Trophoblast cell (in vitro differentiated cells and primary cell): ENCODE measurements at regions not wholly inside any gene's neighbourhood (a gene's known extent, or its start where the extent isn't known, plus 50 kb on each side); places are given as distances from the start of the nearest gene placed in this dataset.

Experiments used
- DNase-seq, 2 donors: peaks; one replicate each; pipeline ENCODE4 v3.0.0-alpha.2; 2016
- H2AFZ ChIP-seq: 2 replicates; pipeline ENCODE4 v1.6.1; 2013; ENCODE audit warnings: low read length, moderate library complexity, mild to moderate bottlenecking; ENCODE audit not compliant: insufficient read depth, poor library complexity
- H2AK5ac ChIP-seq: 2 replicates; pipeline ENCODE4 v1.6.1; 2013; ENCODE audit warnings: mild to moderate bottlenecking, low read length
- H2BK120ac ChIP-seq: 2 replicates; pipeline ENCODE4 v1.6.1; 2013; ENCODE audit warnings: low read length, mild to moderate bottlenecking, moderate library complexity; ENCODE audit not compliant: insufficient read depth, poor library complexity
- H2BK12ac ChIP-seq: 2 replicates; pipeline ENCODE4 v1.6.1; 2013; ENCODE audit warnings: mild to moderate bottlenecking, low read length, moderate library complexity
- H2BK5ac ChIP-seq: 2 replicates; pipeline ENCODE4 v1.6.1; 2013; ENCODE audit warnings: low read length, low read depth, moderate library complexity, mild to moderate bottlenecking; ENCODE audit not compliant: poor library complexity
- H3K14ac ChIP-seq: 2 replicates; pipeline ENCODE4 v1.6.1; 2013; ENCODE audit warnings: mild to moderate bottlenecking, low read length
- H3K18ac ChIP-seq: 2 replicates; pipeline ENCODE4 v1.6.1; 2013; ENCODE audit warnings: mild to moderate bottlenecking, low read length
- H3K23ac ChIP-seq: 2 replicates; pipeline ENCODE4 v1.6.1; 2013; ENCODE audit warnings: low read length
- H3K27ac ChIP-seq: 2 replicates; pipeline ENCODE4 v1.5.1; 2013; ENCODE audit warnings: low read depth, mild to moderate bottlenecking, inconsistent platforms, low read length, moderate library complexity
- H3K27me3 ChIP-seq: 2 replicates; pipeline ENCODE4 v1.6.1; 2013; ENCODE audit warnings: inconsistent platforms, mild to moderate bottlenecking, low read length, moderate library complexity; ENCODE audit not compliant: insufficient read depth
- H3K36me3 ChIP-seq, 2 experiments: 1 replicate in 1 of 2; 2 replicates in 1 of 2; pipeline ENCODE4 v1.6.1; 2013; ENCODE audit warnings: low read length in 2 of 2, mild to moderate bottlenecking in 2 of 2, moderate library complexity in 1 of 2; ENCODE audit not compliant: insufficient read depth in 2 of 2, control insufficient read depth in 1 of 2
- H3K4ac ChIP-seq: 2 replicates; pipeline ENCODE4 v1.6.1; 2013; ENCODE audit warnings: low read depth, mild to moderate bottlenecking, low read length, moderate library complexity
- H3K4me1 ChIP-seq, 2 experiments: 1 replicate in 1 of 2; 2 replicates in 1 of 2; pipeline ENCODE4 v1.6.1; 2013; ENCODE audit warnings: low read length in 2 of 2, mild to moderate bottlenecking in 2 of 2, moderate library complexity in 1 of 2; ENCODE audit not compliant: insufficient read depth in 2 of 2, control insufficient read depth in 1 of 2
- H3K4me2 ChIP-seq: 2 replicates; pipeline ENCODE4 v1.6.1; 2013; ENCODE audit warnings: inconsistent platforms, mild to moderate bottlenecking, low read length, moderate library complexity
- H3K4me3 ChIP-seq: 2 replicates; pipeline ENCODE4 v1.5.1; 2013; ENCODE audit warnings: mild to moderate bottlenecking, low read depth, low read length, inconsistent platforms
- H3K79me1 ChIP-seq: one replicate; pipeline ENCODE4 v1.6.1; 2013; ENCODE audit warnings: low read length
- H3K79me2 ChIP-seq: 2 replicates; pipeline ENCODE4 v1.6.1; 2013; ENCODE audit warnings: low read length, mild to moderate bottlenecking; ENCODE audit not compliant: control insufficient read depth, insufficient read depth, poor library complexity
- H3K9ac ChIP-seq: 2 replicates; pipeline ENCODE4 v1.6.1; 2013; ENCODE audit warnings: mild to moderate bottlenecking, low read length
- H3K9me3 ChIP-seq: 2 replicates; pipeline ENCODE4 v1.6.1; 2013; ENCODE audit warnings: low read depth, mild to moderate bottlenecking, control low read depth, inconsistent platforms, low read length; ENCODE audit not compliant: insufficient read depth
- H4K12ac ChIP-seq: 2 replicates; pipeline ENCODE4 v1.6.1; 2013; ENCODE audit warnings: low read depth, mild to moderate bottlenecking, low read length, moderate library complexity
- H4K8ac ChIP-seq: 2 replicates; pipeline ENCODE4 v1.6.1; 2013; ENCODE audit warnings: low read depth, mild to moderate bottlenecking, low read length, moderate library complexity
- H4K91ac ChIP-seq: one replicate; pipeline ENCODE4 v1.6.1; 2013; ENCODE audit warnings: low read depth, mild to moderate bottlenecking, low read length, moderate library complexity
- WGBS: extraction: QIAGEN DNeasy Blood & Tissue Kit; methylation state at CpG from one replicate; pipeline ENCODE4 v1.1.7; 2013; ENCODE audit warnings: missing lambda C conversion rate; ENCODE audit not compliant: insufficient read length, insufficient coverage; ENCODE audit errors: extremely low coverage; 5-methylcytosine and 5-hydroxymethylcytosine counted together

DNA sequence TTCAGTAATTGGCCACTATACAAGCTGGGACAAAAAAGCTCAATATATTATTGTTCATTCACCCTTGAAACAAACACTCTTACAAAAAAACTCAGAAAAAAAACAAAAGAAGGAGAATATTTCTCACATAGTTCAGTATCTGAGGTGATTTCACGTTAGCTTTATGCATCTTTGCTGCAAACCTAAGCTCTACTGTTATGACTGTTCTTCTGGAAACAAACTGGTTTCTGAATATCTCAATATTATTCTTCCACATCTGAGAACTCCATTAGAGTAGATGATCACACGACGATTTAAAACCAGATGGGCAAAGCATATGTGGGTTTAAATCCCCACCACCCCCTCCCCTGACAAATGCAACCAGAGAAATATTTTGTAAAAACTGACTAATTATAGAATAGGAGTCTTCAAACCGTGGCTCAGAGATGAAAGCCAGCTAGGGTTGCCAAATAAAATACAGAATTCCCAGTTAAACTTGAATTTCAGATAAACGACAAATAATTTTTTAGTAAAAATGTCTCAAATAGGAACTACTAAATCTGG, 182.0 kb upstream of the FAM241A start:
- Histone ChIP-seq H3K4ac (no peak overlapping the region), H3K9me3 (no peaks in the 10 kb centered on the region), H3K27me3 (no peaks in the 10 kb centered on the region), H2BK12ac (no peak overlapping the region), H4K8ac (no peak overlapping the region), H3K9ac (no peak overlapping the region), H4K12ac (no peak overlapping the region), H3K18ac (no peak overlapping the region), H3K4me2 (no peak overlapping the region), H3K4me3 (no peak overlapping the region), H3K14ac (no peak overlapping the region), H3K36me3 (no peaks in the 10 kb centered on the region), H2BK120ac (no peak overlapping the region), H2BK5ac (no peak overlapping the region), H3K27ac (no peak overlapping the region), H3K79me1 (no peaks in the 10 kb centered on the region), H3K4me1 (peaks cover 0 to 3% of the 10 kb centered on the region in 2 experiments), H2AK5ac (no peak overlapping the region), H3K23ac (no peak overlapping the region), H2AFZ (no peak overlapping the region), H3K79me2 (no peaks in the 10 kb centered on the region), H4K91ac (no peak overlapping the region)
- DNase-seq, result no peak
- no CpG with 5 or more reads among the region's 5 CpGs for WGBS

- Histone ChIP-seq H3K23ac (no peak overlapping the region), H4K91ac (no peak overlapping the region), H3K14ac (no peak overlapping the region), H4K8ac (no peak overlapping the region), H3K27me3 (no peaks in the 10 kb centered on the region), H2AK5ac (no peak overlapping the region), H3K4me2 (no peak overlapping the region), H3K36me3 (no peaks in the 10 kb centered on the region), H2BK12ac (no peak overlapping the region), H2BK5ac (no peak overlapping the region), H3K79me2 (no peaks in the 10 kb centered on the region), H2BK120ac (no peak overlapping the region), H3K79me1 (no peaks in the 10 kb centered on the region), H4K12ac (no peak overlapping the region), H3K27ac (no peak overlapping the region), H3K18ac (no peak overlapping the region), H2AFZ (no peak overlapping the region), H3K9ac (no peak overlapping the region), H3K4ac (no peak overlapping the region), H3K4me3 (no peak overlapping the region), H3K9me3 (no peaks in the 10 kb centered on the region), H3K4me1 (no peaks in the 10 kb centered on the region)
- DNase-seq, result no peak
- no CpG with 5 or more reads among the region's 7 CpGs for WGBS
Observed at GRCh38 chr4:111977419-111977965, 167.8 kb upstream of the FAM241A start.

- no peak overlapping the region for H2AK5ac ChIP-seq
- H3K27me3 ChIP-seq, result no peaks in the 10 kb centered on the region
- no peak for DNase-seq
- H3K9me3 ChIP-seq, result no peaks in the 10 kb centered on the region
- no peak overlapping the region for H3K4me3 ChIP-seq
- H2AFZ ChIP-seq, result no peak overlapping the region
- no peak overlapping the region for H2BK12ac ChIP-seq
- no peaks in the 10 kb centered on the region for H3K36me3 ChIP-seq
- no peak overlapping the region for H3K27ac ChIP-seq
- H4K8ac ChIP-seq, result no peak overlapping the region
- H3K4me2 ChIP-seq, result no peak overlapping the region
- no peaks in the 10 kb centered on the region for H3K79me2 ChIP-seq
- no peak overlapping the region for H3K9ac ChIP-seq
- H3K14ac ChIP-seq, result no peak overlapping the region
- H4K91ac ChIP-seq, result no peak overlapping the region
- no peaks in the 10 kb centered on the region for H3K79me1 ChIP-seq
- no peak overlapping the region for H3K23ac ChIP-seq
- H3K4me1 ChIP-seq, result no peaks in the 10 kb centered on the region
- no peak overlapping the region for H3K18ac ChIP-seq
- no peak overlapping the region for H3K4ac ChIP-seq
- no peak overlapping the region for H2BK5ac ChIP-seq
- no peak overlapping the region for H2BK120ac ChIP-seq
- H4K12ac ChIP-seq, result no peak overlapping the region
Observed at GRCh38 chr4:111979921-111980320, 165.3 kb upstream of the FAM241A start.

DNA sequence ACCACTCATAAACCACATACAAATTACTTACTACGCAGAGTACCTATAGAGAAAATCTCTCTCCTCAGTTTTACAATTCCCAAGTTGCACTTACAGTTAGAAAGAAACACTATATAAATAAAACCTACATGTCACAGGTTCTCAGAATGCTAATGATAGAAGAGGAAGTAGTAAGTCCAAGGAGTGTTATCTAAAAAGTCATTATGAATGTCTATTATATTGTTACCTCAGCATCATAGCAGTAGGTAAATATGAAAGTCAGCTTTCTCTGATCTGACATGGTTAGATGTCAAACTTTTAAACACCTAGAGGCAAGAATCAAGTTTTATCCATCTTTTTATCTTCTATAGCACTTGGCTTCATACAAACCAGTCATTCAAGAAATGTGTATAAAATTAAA, 163.2 kb upstream of the FAM241A start:
- Histone ChIP-seq H2BK5ac (no peak overlapping the region), H3K79me1 (no peaks in the 10 kb centered on the region), H3K27me3 (no peaks in the 10 kb centered on the region), H4K8ac (no peak overlapping the region), H4K12ac (no peak overlapping the region), H3K9ac (no peak overlapping the region), H3K9me3 (no peaks in the 10 kb centered on the region), H3K18ac (no peak overlapping the region), H3K36me3 (no peaks in the 10 kb centered on the region), H3K27ac (no peak overlapping the region), H3K4me1 (no peaks in the 10 kb centered on the region), H4K91ac (no peak overlapping the region), H2AK5ac (no peak overlapping the region), H3K4me2 (no peak overlapping the region), H3K79me2 (no peaks in the 10 kb centered on the region), H3K23ac (no peak overlapping the region), H2BK120ac (no peak overlapping the region), H3K4me3 (no peak overlapping the region), H3K4ac (no peak overlapping the region), H2AFZ (no peak overlapping the region), H3K14ac (no peak overlapping the region), H2BK12ac (no peak overlapping the region)
- no CpG with 5 or more reads among the region's 1 CpG for WGBS
- no peak for DNase-seq
